ENCODE measurements at regions not wholly inside any gene's neighbourhood (a gene's known extent, or its start where the extent isn't known, plus 50 kb on each side); places are given as distances from the start of the nearest gene placed in this dataset.

DNA sequence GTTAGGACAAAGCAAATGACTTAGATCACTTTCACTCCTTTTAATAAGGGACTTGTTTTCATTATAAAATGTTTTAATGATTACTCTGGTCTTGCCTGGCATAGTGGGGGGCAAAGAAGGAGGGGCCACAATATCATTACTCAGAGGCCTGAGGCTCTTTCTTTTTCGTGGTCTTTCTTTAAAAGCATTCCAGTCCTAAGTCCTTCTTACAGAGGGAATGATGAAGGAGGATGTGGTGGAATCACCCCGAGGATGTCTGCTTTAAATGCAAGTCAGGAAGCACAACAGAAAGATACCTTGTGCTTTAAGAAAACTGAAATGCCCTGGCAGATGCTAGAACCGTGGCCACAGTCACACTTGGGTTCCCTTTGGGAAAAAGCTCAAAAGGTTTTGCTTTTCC, 379.1 kb downstream of the INHBA start:
- H3K9me2 ChIP-seq (replicated peaks; ENCODE audit: insufficient read depth, low read length), result no peaks in the 10 kb centered on the region
- TF ChIP-seq, protein P1, sequence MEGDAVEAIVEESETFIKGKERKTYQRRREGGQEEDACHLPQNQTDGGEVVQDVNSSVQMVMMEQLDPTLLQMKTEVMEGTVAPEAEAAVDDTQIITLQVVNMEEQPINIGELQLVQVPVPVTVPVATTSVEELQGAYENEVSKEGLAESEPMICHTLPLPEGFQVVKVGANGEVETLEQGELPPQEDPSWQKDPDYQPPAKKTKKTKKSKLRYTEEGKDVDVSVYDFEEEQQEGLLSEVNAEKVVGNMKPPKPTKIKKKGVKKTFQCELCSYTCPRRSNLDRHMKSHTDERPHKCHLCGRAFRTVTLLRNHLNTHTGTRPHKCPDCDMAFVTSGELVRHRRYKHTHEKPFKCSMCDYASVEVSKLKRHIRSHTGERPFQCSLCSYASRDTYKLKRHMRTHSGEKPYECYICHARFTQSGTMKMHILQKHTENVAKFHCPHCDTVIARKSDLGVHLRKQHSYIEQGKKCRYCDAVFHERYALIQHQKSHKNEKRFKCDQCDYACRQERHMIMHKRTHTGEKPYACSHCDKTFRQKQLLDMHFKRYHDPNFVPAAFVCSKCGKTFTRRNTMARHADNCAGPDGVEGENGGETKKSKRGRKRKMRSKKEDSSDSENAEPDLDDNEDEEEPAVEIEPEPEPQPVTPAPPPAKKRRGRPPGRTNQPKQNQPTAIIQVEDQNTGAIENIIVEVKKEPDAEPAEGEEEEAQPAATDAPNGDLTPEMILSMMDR (IDR thresholded peaks at IDR 0.05; ENCODE audit: insufficient read depth, low read length, poor library complexity, severe bottlenecking), result no peak
- TF ChIP-seq EZH2phosphoT487 (conservative IDR thresholded peaks at IDR 0.05; ENCODE audit: low read length), result no peak
- no peak overlapping the region for H3K9ac ChIP-seq (ENCODE audit: low read length)
- H3K79me2 ChIP-seq (ENCODE audit: insufficient read depth, low read length), result no peaks in the 10 kb centered on the region
- no peaks in the 10 kb centered on the region for H3K27me3 ChIP-seq (ENCODE audit: low read length)
- no peaks in the 10 kb centered on the region; the same call in 1 of the 2 replicates for H3F3A ChIP-seq (ENCODE audit: insufficient read depth)
- no peaks in the 10 kb centered on the region for H4K20me1 ChIP-seq (ENCODE audit: low read depth, low read length)
- no peak overlapping the region for H3K4me2 ChIP-seq (ENCODE audit: low read depth, low read length, poor library complexity, severe bottlenecking)
- peak overlapping the region; percentile 18 for H2AFZ ChIP-seq (ENCODE audit: low read depth, low read length, severe bottlenecking)
- no peak overlapping the region for H3K4me3 ChIP-seq (ENCODE audit: insufficient read depth, low read length, poor library complexity, severe bottlenecking)
- no peaks in the 10 kb centered on the region for H3K36me3 ChIP-seq (ENCODE audit: low read length)
- no peaks in the 10 kb centered on the region for H3K9me3 ChIP-seq (ENCODE audit: insufficient read depth, low read length)
- no peak overlapping the region for H3K27ac ChIP-seq (ENCODE audit: low read depth, low read length)

DNA sequence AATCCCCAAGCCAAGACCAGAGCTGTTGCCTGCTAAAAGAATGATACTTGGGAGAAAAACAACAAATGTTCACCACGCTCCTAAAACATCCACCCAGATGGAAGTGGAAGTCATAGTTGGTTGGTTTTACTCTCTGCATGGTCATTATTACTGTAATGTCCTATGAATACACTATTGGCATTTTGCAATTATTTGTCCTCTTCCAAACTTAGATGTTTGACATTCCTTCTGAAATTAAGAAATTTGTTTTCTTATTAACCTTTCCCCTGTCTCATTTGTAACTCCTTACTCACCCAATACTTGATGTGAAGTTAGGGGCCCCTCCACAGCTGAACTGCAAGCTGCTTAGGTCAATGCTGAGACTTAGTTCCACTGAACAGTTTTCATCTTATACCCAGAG, 383.3 kb downstream of the INHBA start:
- Histone ChIP-seq H3K4me2 (ENCODE audit: low read depth, low read length, poor library complexity, severe bottlenecking) (no peak overlapping the region), H3K9me2 (replicated peaks; ENCODE audit: insufficient read depth, low read length) (no peaks in the 10 kb centered on the region), H3K27me3 (ENCODE audit: low read length) (no peaks in the 10 kb centered on the region), H3K36me3 (ENCODE audit: low read length) (no peaks in the 10 kb centered on the region), H3F3A (ENCODE audit: insufficient read depth) (no peaks in the 10 kb centered on the region; the same call in 1 of the 2 replicates), H3K27ac (ENCODE audit: low read depth, low read length) (no peak overlapping the region), H3K4me3 (ENCODE audit: insufficient read depth, low read length, poor library complexity, severe bottlenecking) (no peak overlapping the region), H3K79me2 (ENCODE audit: insufficient read depth, low read length) (no peaks in the 10 kb centered on the region), H3K9ac (ENCODE audit: low read length) (no peak overlapping the region), H3K9me3 (ENCODE audit: insufficient read depth, low read length) (no peaks in the 10 kb centered on the region), H4K20me1 (ENCODE audit: low read depth, low read length) (no peaks in the 10 kb centered on the region), H2AFZ (ENCODE audit: low read depth, low read length, severe bottlenecking) (peak overlapping the region; percentile 12)
- TF ChIP-seq, protein P1 (IDR thresholded peaks at IDR 0.05; ENCODE audit: insufficient read depth, low read length, poor library complexity, severe bottlenecking), result no peak
- no peak for TF ChIP-seq EZH2phosphoT487 (conservative IDR thresholded peaks at IDR 0.05; ENCODE audit: low read length)

DNA sequence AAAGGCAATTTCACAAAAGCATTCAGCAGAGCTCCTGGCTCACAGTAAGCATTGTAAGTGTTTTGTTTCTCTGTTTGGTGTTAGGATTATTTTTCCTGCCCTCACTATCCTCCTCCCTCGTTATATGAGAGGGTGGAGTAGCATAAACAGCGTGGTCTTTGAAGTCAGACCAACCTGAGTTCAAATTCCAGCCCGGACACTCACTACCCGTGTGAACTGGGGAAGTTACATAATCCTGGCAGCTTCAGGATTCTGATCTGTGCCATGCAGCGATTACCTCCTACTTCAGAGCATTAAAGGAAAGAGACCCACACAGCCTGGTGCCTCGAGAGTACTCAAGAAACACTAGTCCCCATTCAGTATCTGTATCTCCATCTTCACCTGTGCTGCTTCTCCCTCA, 386.5 kb downstream of the INHBA start:
- no peaks in the 10 kb centered on the region for H3K36me3 ChIP-seq (ENCODE audit: low read length)
- TF ChIP-seq EZH2phosphoT487 (conservative IDR thresholded peaks at IDR 0.05; ENCODE audit: low read length), result no peak
- TF ChIP-seq, protein P1 (IDR thresholded peaks at IDR 0.05; ENCODE audit: insufficient read depth, low read length, poor library complexity, severe bottlenecking), result no peak
- no peak overlapping the region for H2AFZ ChIP-seq (ENCODE audit: low read depth, low read length, severe bottlenecking)
- no peak overlapping the region for H3K27ac ChIP-seq (ENCODE audit: low read depth, low read length)
- no peaks in the 10 kb centered on the region for H3K27me3 ChIP-seq (ENCODE audit: low read length)
- H3K4me2 ChIP-seq (ENCODE audit: low read depth, low read length, poor library complexity, severe bottlenecking), result no peak overlapping the region
- H3K79me2 ChIP-seq (ENCODE audit: insufficient read depth, low read length), result no peaks in the 10 kb centered on the region
- H3K9me3 ChIP-seq (ENCODE audit: insufficient read depth, low read length), result no peaks in the 10 kb centered on the region
- no peak overlapping the region for H3K4me3 ChIP-seq (ENCODE audit: insufficient read depth, low read length, poor library complexity, severe bottlenecking)
- no peak overlapping the region for H3K9ac ChIP-seq (ENCODE audit: low read length)
- H3F3A ChIP-seq (ENCODE audit: insufficient read depth), result no peaks in the 10 kb centered on the region
- H4K20me1 ChIP-seq (ENCODE audit: low read depth, low read length), result no peaks in the 10 kb centered on the region
- no peaks in the 10 kb centered on the region for H3K9me2 ChIP-seq (replicated peaks; ENCODE audit: insufficient read depth, low read length)

Measured in SU-DHL-6 (cell line).